ENCODE measurements at regions not wholly inside any gene's neighbourhood (a gene's known extent, or its start where the extent isn't known, plus 50 kb on each side); places are given as distances from the start of the nearest gene placed in this dataset.

DNA sequence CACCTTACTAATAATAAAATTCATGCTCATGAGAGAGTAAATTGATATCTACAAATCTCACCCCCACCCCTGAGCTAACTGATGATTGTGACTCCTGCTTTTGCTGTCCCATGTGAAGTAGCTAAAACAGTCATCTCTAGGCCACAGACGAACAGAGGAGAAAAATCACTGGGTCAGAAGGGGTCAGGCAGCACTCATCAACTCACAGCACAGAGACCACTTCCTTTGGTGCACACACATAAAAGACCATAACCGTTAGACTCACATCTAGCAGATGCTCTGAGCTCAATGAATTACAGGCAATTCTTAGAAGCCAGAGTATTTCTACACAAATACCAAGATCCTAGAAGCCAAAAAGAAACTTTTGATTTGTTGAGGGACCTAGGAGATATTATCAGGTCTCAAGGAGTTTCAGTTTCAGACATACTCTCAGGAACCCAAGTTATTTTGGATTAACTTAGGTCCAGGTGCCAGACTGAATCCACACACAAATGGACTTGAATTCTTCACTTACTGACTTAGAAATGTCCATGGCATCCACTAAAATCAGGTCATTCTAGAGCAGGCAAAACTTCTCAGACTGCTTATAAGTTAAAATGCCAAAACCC is 65.0 kb upstream of the TES start:
- no peaks in the 10 kb centered on the region for H3K9me3 ChIP-seq
- ChIA-PET POLR2A (no interaction called here), CTCF (interaction anchor here (0.8 to 1.4 kb wide), 3 partner anchors 17 to 444 kb away, joined by 3 to 4 read pairs (median 4); no protein-coding TSS in a partner anchor)
- TF ChIP-seq MEF2A (IDR thresholded peaks at IDR 0.05; ENCODE audit: borderline replicate concordance, low read depth) (no peak), EP300 (IDR thresholded peaks at IDR 0.05; ENCODE audit: borderline replicate concordance in 1 of 2, low read depth in 1 of 2, low read length in 1 of 2) (no peak), CHD2 (IDR thresholded peaks at IDR 0.05; ENCODE audit: low read length, partially characterized antibody) (no peak), ELF1 (IDR thresholded peaks at IDR 0.05) (no peak), RCOR1 (IDR thresholded peaks at IDR 0.05; ENCODE audit: low read length) (no peak), NFIC (IDR thresholded peaks at IDR 0.05; ENCODE audit: borderline replicate concordance) (no peak)
- TF ChIP-seq, protein P1, sequence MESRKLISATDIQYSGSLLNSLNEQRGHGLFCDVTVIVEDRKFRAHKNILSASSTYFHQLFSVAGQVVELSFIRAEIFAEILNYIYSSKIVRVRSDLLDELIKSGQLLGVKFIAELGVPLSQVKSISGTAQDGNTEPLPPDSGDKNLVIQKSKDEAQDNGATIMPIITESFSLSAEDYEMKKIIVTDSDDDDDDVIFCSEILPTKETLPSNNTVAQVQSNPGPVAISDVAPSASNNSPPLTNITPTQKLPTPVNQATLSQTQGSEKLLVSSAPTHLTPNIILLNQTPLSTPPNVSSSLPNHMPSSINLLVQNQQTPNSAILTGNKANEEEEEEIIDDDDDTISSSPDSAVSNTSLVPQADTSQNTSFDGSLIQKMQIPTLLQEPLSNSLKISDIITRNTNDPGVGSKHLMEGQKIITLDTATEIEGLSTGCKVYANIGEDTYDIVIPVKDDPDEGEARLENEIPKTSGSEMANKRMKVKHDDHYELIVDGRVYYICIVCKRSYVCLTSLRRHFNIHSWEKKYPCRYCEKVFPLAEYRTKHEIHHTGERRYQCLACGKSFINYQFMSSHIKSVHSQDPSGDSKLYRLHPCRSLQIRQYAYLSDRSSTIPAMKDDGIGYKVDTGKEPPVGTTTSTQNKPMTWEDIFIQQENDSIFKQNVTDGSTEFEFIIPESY (IDR thresholded peaks at IDR 0.05; ENCODE audit: borderline replicate concordance, low read depth) = no peak
- TF ChIP-seq, protein P2, sequence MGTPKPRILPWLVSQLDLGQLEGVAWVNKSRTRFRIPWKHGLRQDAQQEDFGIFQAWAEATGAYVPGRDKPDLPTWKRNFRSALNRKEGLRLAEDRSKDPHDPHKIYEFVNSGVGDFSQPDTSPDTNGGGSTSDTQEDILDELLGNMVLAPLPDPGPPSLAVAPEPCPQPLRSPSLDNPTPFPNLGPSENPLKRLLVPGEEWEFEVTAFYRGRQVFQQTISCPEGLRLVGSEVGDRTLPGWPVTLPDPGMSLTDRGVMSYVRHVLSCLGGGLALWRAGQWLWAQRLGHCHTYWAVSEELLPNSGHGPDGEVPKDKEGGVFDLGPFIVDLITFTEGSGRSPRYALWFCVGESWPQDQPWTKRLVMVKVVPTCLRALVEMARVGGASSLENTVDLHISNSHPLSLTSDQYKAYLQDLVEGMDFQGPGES (IDR thresholded peaks at IDR 0.05; ENCODE audit: low read depth, low read length) = no peak
- TF ChIP-seq, protein P3, sequence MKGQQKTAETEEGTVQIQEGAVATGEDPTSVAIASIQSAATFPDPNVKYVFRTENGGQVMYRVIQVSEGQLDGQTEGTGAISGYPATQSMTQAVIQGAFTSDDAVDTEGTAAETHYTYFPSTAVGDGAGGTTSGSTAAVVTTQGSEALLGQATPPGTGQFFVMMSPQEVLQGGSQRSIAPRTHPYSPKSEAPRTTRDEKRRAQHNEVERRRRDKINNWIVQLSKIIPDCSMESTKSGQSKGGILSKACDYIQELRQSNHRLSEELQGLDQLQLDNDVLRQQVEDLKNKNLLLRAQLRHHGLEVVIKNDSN (IDR thresholded peaks at IDR 0.05; ENCODE audit: borderline replicate concordance, low read depth) = no peak
- WGBS (ENCODE audit: low lambda C conversion rate) = 2% methylated on average over 2 of the region's 2 CpGs
- peaks cover 63% of the 10 kb centered on the region for H3K27me3 ChIP-seq (ENCODE audit: insufficient read depth)
- no peaks in the 10 kb centered on the region for H3K9me2 ChIP-seq
- no peak overlapping the region for H2AFZ ChIP-seq (ENCODE audit: low read depth)
- no peak overlapping the region for H3K4me3 ChIP-seq (ENCODE audit: low read depth in 2 of 2, low read length in 1 of 2)
- no peaks in the 10 kb centered on the region for H3K79me2 ChIP-seq (ENCODE audit: insufficient read depth)
- no peaks in the 10 kb centered on the region for H4K20me1 ChIP-seq (ENCODE audit: insufficient read depth)
- no peak for DNase-seq
- no peaks in the 10 kb centered on the region for H3F3A ChIP-seq (replicated peaks; ENCODE audit: insufficient read depth)
- H3K4me1 ChIP-seq (ENCODE audit: control insufficient read depth in 1 of 2, insufficient read depth in 2 of 2, low read depth in 1 of 2, low read length in 1 of 2) = no peaks in the 10 kb centered on the region
- no peak overlapping the region for H3K27ac ChIP-seq (ENCODE audit: low read depth in 2 of 2, low read length in 1 of 2)
- H3K9ac ChIP-seq = no peak overlapping the region
- H3K36me3 ChIP-seq (replicated peaks in 1 of 2; ENCODE audit: control insufficient read depth in 1 of 2, insufficient read depth in 2 of 2, low read length in 1 of 2) = no peaks in the 10 kb centered on the region
- H3K4me2 ChIP-seq = no peak overlapping the region

DNA sequence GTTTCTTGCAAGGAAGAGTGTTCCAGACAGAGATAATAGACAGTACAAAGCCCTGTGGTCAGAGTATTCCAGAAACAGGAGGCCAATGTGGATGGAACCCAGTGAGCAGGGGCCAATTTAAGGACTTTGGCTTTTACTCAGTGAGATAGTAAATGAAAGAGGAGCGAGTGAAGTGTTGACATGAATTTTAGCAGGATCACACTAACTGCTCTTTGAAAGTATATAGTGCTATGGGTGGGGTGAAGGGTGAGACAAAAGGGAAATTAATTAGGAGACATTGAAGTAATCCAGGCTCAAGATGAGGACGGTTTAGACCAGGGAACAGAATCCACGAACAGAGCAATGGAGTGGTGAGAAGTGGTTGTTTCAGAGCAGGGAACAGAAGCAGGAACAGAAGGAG is 62.2 kb upstream of the TES start:
- WGBS (ENCODE audit: low lambda C conversion rate) = 10% methylated on average over 3 of the region's 3 CpGs
- no peak overlapping the region for H2AFZ ChIP-seq (ENCODE audit: low read depth)
- CTCF ChIA-PET = interaction anchor here (2.0 kb wide), 1 partner anchor 10 kb away, joined by 9 read pairs; no protein-coding TSS in a partner anchor

More for the DNA sequence above, 62.2 kb upstream of the TES start:
- TF ChIP-seq CHD2 (IDR thresholded peaks at IDR 0.05; ENCODE audit: low read length, partially characterized antibody) (no peak), YY1 (IDR thresholded peaks at IDR 0.05; ENCODE audit: low read depth) (no peak), NRF1 (IDR thresholded peaks at IDR 0.05; ENCODE audit: low read depth, low read length) (no peak)
- TF ChIP-seq, protein P4, sequence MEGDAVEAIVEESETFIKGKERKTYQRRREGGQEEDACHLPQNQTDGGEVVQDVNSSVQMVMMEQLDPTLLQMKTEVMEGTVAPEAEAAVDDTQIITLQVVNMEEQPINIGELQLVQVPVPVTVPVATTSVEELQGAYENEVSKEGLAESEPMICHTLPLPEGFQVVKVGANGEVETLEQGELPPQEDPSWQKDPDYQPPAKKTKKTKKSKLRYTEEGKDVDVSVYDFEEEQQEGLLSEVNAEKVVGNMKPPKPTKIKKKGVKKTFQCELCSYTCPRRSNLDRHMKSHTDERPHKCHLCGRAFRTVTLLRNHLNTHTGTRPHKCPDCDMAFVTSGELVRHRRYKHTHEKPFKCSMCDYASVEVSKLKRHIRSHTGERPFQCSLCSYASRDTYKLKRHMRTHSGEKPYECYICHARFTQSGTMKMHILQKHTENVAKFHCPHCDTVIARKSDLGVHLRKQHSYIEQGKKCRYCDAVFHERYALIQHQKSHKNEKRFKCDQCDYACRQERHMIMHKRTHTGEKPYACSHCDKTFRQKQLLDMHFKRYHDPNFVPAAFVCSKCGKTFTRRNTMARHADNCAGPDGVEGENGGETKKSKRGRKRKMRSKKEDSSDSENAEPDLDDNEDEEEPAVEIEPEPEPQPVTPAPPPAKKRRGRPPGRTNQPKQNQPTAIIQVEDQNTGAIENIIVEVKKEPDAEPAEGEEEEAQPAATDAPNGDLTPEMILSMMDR (IDR thresholded peaks at IDR 0.05) = no peak
- TF ChIP-seq, protein P1 (IDR thresholded peaks at IDR 0.05; ENCODE audit: borderline replicate concordance, low read depth) = no peak
- Histone ChIP-seq H3K27me3 (ENCODE audit: insufficient read depth) (peaks cover 57% of the 10 kb centered on the region), H3K4me2 (no peak overlapping the region), H3K9me2 (no peaks in the 10 kb centered on the region), H3K27ac (ENCODE audit: low read depth in 2 of 2, low read length in 1 of 2) (no peak overlapping the region), H3K9me3 (no peaks in the 10 kb centered on the region), H3K4me3 (ENCODE audit: low read depth in 2 of 2, low read length in 1 of 2) (no peak overlapping the region), H3K79me2 (ENCODE audit: insufficient read depth) (no peaks in the 10 kb centered on the region), H3F3A (replicated peaks; ENCODE audit: insufficient read depth) (no peaks in the 10 kb centered on the region), H3K9ac (no peak overlapping the region), H4K20me1 (ENCODE audit: insufficient read depth) (no peaks in the 10 kb centered on the region), H3K4me1 (ENCODE audit: control insufficient read depth in 1 of 2, insufficient read depth in 2 of 2, low read depth in 1 of 2, low read length in 1 of 2) (no peaks in the 10 kb centered on the region), H3K36me3 (replicated peaks in 1 of 2; ENCODE audit: control insufficient read depth in 1 of 2, insufficient read depth in 2 of 2, low read length in 1 of 2) (no peaks in the 10 kb centered on the region)
- POLR2A ChIA-PET = no interaction called here
- no peak for DNase-seq
